ENCODE measurements at regions not wholly inside any gene's neighbourhood (a gene's known extent, or its start where the extent isn't known, plus 50 kb on each side); places are given as distances from the start of the nearest gene placed in this dataset.

DNA sequence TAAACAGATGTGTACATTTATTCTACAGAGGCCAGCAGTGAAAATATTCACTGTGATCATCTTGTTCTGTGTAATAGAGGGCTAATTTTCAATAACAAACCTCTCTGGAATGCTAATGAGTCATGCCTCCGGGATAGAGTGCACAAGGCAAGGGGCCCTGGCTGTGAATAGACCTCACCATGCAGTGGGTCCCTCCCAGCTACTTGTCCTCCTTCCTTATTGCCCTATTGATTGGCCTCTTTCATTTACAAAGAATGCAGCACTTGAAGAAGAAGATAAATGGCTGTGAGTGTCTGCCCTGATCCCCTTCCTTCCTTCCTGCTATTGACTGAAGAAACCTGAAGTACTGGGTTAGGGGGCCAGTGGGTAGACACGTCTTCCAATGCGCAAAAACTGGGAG, 436.3 kb downstream of the WDR72 start:
- TF ChIP-seq POLR2A (IDR thresholded peaks at IDR 0.05), result no peak
- TF ChIP-seq, protein P1, sequence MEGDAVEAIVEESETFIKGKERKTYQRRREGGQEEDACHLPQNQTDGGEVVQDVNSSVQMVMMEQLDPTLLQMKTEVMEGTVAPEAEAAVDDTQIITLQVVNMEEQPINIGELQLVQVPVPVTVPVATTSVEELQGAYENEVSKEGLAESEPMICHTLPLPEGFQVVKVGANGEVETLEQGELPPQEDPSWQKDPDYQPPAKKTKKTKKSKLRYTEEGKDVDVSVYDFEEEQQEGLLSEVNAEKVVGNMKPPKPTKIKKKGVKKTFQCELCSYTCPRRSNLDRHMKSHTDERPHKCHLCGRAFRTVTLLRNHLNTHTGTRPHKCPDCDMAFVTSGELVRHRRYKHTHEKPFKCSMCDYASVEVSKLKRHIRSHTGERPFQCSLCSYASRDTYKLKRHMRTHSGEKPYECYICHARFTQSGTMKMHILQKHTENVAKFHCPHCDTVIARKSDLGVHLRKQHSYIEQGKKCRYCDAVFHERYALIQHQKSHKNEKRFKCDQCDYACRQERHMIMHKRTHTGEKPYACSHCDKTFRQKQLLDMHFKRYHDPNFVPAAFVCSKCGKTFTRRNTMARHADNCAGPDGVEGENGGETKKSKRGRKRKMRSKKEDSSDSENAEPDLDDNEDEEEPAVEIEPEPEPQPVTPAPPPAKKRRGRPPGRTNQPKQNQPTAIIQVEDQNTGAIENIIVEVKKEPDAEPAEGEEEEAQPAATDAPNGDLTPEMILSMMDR (IDR thresholded peaks at IDR 0.05), result no peak
- no peak for DNase-seq
- H3K36me3 ChIP-seq, result no peaks in the 10 kb centered on the region
- H3K9me3 ChIP-seq, result no peaks in the 10 kb centered on the region
- H3K27me3 ChIP-seq, result no peaks in the 10 kb centered on the region
- 32 to 38% methylated on average over 3 of the region's 3 CpGs for WGBS, 2 donors
- intact Hi-C loops (cut with DNase I), result no loop called here
- no peaks in the 10 kb centered on the region for H3K4me1 ChIP-seq
- H3K27ac ChIP-seq, result no peak overlapping the region
- H3K4me3 ChIP-seq, result no peak overlapping the region

DNA sequence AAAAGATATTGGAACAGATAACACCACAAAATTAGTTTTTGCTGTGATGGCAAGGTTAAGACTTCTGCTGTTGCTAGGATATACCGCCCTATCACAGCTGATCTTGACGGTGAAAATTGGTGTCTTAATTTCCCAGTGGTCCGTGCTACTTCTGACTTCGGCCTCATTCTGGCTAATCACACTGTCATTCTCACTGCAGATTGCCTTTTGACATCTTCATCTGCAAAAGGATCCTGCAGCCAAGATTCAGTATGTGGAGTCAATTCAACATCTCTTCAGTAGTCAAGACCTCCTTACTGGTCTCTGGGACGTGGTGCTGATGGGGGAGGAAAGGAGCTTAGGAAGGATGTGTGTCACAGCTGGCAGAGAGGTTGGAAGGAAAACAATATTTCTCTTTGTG, 438.6 kb downstream of the WDR72 start:
- 66 to 78% methylated on average over 5 of the region's 5 CpGs for WGBS, 2 donors
- Histone ChIP-seq H3K27me3 (no peaks in the 10 kb centered on the region), H3K4me1 (no peaks in the 10 kb centered on the region), H3K9me3 (no peaks in the 10 kb centered on the region), H3K27ac (no peak overlapping the region), H3K36me3 (no peaks in the 10 kb centered on the region), H3K4me3 (no peak overlapping the region)
- intact Hi-C loops (cut with DNase I), result no loop called here
- DNase-seq, result no peak
- TF ChIP-seq, protein P1 (IDR thresholded peaks at IDR 0.05), result no peak
- TF ChIP-seq POLR2A (IDR thresholded peaks at IDR 0.05), result no peak

DNA sequence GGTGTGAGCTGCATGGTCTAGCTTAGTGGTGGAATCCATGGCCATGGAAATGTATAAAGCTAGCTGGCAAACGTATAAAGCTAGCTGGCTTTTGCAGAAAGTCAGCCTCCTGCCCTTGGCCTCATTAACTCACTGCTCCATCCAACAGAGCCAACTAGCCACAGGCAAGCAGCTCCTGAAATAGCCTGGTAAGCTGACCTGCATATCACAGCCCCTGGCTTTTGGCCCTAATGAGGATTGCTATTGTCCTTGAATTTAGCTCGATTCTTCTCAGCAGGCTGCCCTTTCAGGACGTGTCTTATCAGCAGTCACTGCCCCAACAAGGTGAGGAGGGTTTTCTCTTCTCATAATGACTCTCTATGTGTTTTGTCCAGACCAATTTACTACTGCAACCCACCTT, 446.8 kb downstream of the WDR72 start:
- Histone ChIP-seq H3K27me3 (no peaks in the 10 kb centered on the region), H3K27ac (no peak overlapping the region), H3K4me3 (no peak overlapping the region), H3K9me3 (no peaks in the 10 kb centered on the region), H3K4me1 (no peaks in the 10 kb centered on the region), H3K36me3 (no peaks in the 10 kb centered on the region)
- TF ChIP-seq POLR2A (IDR thresholded peaks at IDR 0.05), result no peak
- TF ChIP-seq, protein P1 (IDR thresholded peaks at IDR 0.05), result no peak
- 26 to 42% methylated on average over 2 to 3 of the region's 3 CpGs for WGBS, 2 donors
- DNase-seq, result no peak
- intact Hi-C loops (cut with DNase I), result no loop called here

DNA sequence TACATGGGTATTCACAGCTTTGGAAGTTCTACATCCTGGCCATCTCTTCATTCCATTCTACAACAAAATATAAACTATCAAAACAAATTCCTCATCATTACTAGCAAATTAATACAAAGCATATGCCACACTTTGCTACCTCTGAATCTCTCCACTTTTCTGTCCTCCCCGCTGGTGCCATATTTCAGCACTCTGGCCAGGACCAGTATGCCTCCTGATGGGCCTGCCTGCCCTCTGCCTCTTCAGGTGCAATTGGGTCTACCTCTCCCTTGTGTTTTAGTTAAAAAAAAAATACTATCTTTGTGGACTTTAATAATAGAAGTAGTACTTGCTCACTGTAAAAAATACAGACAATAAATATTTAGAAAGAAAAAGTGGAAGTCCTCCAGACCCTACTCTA, 448.8 kb downstream of the WDR72 start:
- WGBS, 2 donors, result 94% methylated on average over 1 of the region's 1 CpG
- TF ChIP-seq, protein P1 (IDR thresholded peaks at IDR 0.05), result no peak
- no peak for TF ChIP-seq POLR2A (IDR thresholded peaks at IDR 0.05)
- H3K9me3 ChIP-seq, result no peaks in the 10 kb centered on the region
- DNase-seq, result no peak
- intact Hi-C loops (cut with DNase I), result no loop called here
- no peak overlapping the region for H3K27ac ChIP-seq
- no peaks in the 10 kb centered on the region for H3K4me1 ChIP-seq
- peaks cover 0 to 2% (median 0%) of the 10 kb centered on the region in 4 donors for H3K27me3 ChIP-seq
- H3K4me3 ChIP-seq, result no peak overlapping the region
- H3K36me3 ChIP-seq, result no peaks in the 10 kb centered on the region

DNA sequence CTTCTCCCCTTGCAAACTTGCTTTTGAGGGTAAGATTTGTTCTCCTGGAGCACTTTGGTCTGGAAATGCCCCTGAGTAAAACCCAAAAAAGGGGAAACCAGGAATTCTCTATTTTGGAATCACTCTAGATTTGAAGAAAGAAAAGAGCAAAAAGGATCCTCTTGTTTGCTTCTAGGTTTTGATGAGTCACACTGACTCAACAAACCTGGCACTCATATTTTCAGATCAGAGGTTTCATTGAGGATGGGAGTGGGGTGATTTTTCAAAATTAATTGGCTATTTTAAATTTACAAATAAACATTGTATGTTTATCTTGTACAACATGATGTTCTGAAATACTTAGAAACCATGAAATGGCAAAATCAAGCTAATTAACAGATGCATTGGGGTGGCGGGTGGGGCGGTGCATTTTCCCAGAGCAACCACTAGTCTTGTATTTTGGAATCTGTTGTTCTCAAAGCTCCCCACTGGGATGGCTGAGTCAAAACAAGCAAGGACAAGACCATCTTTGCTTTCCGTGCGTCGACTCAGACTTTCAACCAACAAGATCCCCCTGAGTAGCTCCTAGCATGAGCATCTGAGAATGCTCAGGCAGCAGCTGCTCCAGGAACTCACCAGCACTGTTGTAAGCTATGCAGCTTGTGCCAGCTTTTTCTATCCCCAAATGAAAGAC, 451.4 kb downstream of the WDR72 start:
- WGBS, 2 donors, result 78 to 83% methylated on average over 5 of the region's 5 CpGs
- TF ChIP-seq, protein P1 (IDR thresholded peaks at IDR 0.05), result no peak
- no peak for TF ChIP-seq POLR2A (IDR thresholded peaks at IDR 0.05)
- peaks cover 0 to 1% (median 0%) of the 10 kb centered on the region in 3 donors for H3K4me1 ChIP-seq
- H3K27ac ChIP-seq, result no peak overlapping the region
- H3K4me3 ChIP-seq, result no peak overlapping the region
- no peaks in the 10 kb centered on the region for H3K9me3 ChIP-seq
- H3K27me3 ChIP-seq, result peaks cover 0 to 15% (median 0%) of the 10 kb centered on the region in 4 donors
- H3K36me3 ChIP-seq, result no peaks in the 10 kb centered on the region
- intact Hi-C loops (cut with DNase I), result no loop called here
- DNase-seq, result no peak
